T-helper 2 cell treated with Interferon-gamma antibody and Interleukin-4, amounts not matched to agents 100 ng/mL and 5 ng/mL, for 36 hours (primary cell): ENCODE measurements at regions not wholly inside any gene's neighbourhood (a gene's known extent, or its start where the extent isn't known, plus 50 kb on each side); places are given as distances from the start of the nearest gene placed in this dataset.
"Not testable (repeated sequence)": the region's sequence is repeated elsewhere in the genome, so short reads cannot be mapped to it uniquely, and the experiment has no call there.

Experiments used
- intact Hi-C: fragments of 100-400 bp; cut with micrococcal nuclease; formaldehyde crosslinking; loops from one replicate; pipeline ENCODE4 v1.15.1; 2023

DNA sequence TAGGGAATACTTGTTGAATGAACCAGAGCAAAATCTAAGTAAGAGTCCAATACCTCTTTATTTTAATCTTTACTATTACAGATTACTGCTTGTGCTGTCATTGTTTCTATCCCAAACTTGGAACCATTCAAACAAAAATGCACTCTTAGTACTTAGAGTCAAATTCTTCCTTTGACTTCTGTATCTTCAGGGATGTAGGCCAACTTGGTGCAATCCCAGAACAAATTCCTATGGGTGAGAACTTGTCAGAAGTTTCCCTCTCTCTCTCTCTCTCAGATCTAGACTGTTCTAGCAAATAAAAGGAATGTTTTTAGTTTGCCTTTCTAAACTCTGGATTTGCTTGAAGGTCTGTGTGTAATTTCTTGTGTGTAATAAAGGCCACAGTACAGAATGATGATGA, 329.0 kb upstream of the TMTC4 start:
- intact Hi-C loops = no loop called here

DNA sequence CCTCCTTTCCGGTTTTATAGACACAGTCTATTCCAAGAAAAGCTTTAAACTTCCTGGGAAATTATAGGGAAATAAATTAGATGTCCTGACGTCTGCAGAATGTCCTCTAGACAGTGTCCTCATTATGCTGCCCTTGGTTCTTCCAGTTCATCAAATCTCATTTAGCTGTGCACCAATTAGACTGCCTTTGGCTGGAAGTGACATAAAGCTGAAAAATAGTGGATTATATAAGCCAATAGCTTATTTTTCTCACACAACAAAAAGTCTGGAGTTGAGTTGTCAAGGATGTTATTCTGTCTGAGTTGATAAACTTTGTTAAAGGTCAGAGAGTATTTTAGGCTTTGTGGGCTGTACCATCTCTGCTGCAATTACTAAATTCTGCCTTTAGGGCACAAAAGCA, 314.8 kb upstream of the TMTC4 start:
- intact Hi-C loops = no loop called here

DNA sequence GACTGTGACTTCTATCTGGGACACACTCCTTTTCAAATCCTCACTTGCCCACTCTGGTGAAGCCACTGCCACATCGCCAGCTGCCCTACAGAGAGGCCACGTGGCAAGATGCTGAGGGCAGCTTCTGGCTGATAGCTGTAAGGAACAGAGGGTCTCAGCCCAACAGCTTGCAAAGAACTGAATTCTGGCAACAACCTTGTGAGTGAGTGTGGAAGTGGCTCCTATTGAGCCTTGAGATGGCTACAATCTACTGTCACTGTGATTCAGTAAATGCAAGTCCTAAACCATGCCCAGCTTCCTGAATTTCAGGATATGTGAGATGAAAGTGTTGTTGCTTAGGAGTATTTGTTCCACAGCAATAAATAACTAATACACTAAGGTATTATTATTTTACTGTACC, 314.3 kb upstream of the TMTC4 start:
- intact Hi-C loops = no loop called here

DNA sequence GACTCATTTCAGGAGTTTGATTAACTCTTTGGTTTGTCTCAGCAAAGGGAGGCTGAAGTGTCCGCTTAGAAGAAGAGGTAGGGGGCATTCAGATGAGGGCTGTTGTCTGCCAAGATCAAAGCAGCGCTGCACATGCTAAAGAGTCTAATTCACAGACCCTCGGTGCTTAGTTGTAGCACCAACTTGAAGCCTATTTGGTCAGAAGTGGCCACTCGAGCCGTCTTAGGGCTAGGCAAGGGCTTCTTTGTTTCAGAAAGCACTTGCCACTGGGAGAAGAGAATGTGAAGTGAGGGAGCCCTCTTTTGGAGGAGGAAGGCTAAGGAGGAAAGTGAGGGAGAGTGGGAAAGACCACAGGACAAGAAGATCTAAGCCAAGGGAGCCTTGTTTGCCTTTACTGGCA, 313.4 kb upstream of the TMTC4 start:
- intact Hi-C loops = no loop called here

DNA sequence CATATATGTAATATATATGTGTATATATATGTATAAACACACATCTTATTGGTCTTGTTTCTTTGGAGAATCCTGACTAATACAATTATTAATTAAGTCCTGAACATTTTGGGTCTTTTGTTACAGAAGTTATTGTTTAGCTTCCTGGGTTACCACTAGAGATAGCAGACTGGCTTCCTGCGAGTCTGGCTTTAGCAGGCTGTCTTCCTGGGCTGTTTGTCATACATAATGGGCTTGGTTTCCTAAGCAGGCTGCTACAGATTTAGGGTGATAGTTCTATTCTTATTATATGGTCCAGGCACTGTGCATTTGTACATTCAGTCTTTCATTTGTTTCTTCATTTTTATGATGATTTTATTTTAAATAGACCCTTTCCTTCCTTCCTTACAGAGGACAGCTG, 312.0 kb upstream of the TMTC4 start:
- intact Hi-C loops = no loop called here

DNA sequence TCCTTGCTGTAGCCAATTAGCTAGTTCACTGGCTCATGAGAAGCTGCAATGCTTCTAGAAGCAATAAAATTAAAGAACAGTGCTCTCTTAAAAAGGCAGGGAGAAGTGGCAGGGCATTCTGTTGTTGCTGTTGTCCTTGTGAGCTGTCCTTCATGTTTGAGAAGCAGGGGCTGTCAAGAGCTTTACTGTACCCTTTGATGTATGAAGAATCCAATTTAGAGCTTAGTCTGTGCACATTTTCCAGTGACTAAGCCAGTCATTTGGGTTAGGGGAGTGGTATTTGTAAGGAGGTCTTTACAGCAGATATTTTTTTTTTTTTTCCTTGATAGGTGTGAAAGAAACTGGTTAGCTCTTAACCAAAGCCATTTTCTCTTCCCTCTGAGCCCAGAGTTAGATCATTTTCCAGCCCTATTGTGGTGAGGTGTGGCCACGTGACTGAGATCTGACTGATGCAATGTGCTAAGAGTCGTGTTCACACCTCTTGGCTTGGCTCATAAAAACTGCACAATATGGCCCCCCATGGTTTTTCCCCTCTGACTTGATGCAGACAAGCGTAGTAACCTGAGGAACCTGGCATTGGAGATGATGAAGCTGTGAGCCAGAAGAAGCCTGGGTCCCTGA, 309.6 kb upstream of the TMTC4 start:
- intact Hi-C loops = no loop called here

DNA sequence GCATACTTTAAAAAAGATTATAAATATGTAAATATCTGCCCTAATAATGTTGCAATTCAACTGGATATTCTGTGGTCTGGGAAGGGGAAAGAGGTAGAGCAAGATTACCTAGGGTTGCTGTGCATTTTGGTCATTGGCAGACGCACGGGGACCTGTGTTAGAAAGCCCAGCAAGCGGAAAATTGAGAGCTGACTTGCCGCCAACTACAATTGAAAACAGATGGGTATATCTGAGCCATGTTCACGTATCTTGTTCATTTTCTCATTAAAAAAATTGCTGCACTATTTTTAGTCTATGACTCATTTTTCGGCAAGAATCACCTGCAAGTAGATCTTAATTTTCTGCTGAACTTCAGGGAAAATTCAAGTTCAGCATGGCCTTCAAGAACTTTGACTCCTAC, 308.5 kb upstream of the TMTC4 start:
- intact Hi-C loops = no loop called here

DNA sequence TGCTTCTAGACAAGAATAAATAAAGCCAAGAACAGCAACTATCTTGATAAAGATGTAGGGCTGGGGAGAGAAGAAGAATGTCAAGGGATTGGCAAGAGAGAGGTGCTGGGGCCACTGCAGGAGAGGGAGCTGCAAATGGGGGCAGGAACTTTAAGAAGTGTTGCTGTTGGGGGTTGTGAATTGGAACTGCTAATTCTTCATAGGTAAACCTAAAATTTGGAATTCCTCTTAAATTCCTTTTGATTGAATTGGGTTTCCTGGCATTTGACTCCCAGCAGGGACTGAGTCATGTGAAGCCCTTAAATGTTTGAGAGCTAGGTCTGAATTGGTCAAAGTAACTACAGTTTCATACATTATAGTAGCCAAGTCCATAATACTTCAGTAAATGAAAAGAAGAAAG, 305.6 kb upstream of the TMTC4 start:
- intact Hi-C loops = no loop called here

DNA sequence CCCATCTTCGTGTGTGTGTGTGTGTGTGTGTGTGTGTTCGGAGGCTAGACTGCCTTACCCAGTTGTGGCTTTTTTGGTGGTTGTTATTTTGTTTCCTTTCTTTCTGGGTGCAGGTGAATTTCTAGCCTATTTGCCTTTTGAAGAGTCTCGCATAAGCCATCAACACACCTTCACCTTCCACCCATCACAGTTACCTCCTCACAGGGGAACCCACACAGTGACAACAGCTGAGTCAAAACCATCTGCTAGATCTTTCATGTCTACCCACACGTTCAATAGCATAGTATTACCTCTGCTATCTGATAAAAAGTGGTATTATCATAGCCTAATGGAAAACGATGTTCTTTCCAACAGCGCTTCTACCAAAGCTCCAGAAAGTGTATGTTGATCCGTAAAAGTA, 303.2 kb upstream of the TMTC4 start:
- intact Hi-C loops = no loop called here

DNA sequence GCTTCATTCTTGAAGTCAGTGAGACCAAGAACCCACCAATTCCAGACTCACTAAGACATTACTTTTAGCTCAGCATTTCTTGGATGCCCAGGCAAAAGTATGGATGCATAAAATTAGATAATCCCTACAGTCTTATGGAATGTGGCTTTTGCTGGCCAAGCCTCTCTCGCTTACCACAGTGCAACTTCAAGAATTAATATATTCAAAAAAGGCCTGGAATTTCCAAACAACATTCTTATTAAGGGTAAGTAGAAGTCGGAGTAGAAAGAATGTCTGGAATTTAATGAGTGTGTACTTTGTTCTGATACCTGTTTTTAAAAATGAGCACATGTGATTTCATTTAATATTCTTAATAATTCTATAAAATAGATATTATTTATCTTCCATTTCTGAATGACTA, 302.4 kb upstream of the TMTC4 start:
- intact Hi-C loops = no loop called here

DNA sequence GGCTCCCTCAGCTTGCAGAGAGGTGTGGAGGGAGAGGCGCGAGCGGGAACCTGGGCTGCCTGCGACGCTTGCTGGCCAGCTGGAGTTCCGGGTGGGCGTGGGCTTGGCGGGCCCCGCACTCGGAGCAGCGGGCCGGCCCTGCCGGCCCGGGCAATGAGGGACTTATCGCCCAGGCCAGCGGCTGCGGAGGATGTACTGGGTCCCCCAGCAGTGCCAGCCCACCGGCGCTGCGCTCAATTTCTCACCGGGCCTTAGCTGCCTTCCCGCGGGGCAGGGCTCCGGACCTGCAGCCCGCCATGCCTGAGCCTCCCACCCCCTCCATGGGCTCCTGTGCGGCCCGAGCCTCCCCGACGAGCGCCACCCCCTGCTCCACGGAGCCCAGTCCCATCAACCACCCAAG, 301.1 kb upstream of the TMTC4 start:
- intact Hi-C loops = not testable (repeated sequence)

DNA sequence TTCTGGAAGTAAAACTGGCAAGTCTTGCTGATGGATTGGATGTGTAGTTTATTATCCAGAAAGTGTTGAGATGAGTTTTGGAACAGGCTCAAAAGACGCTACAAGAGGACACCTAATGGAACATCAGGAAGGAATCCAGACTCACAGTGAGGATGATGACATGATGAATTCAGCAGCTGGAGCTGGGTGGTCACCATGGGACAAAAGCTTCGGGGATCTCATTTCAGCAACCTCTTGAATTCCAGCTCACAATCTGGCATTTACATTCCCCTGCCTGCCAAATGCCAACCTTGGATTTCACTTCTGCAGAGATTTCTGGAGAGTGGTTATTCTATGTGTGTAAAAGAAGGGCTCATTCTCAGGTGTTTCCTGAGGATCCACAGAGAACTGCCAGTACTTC, 288.0 kb upstream of the TMTC4 start:
- intact Hi-C loops = no loop called here

DNA sequence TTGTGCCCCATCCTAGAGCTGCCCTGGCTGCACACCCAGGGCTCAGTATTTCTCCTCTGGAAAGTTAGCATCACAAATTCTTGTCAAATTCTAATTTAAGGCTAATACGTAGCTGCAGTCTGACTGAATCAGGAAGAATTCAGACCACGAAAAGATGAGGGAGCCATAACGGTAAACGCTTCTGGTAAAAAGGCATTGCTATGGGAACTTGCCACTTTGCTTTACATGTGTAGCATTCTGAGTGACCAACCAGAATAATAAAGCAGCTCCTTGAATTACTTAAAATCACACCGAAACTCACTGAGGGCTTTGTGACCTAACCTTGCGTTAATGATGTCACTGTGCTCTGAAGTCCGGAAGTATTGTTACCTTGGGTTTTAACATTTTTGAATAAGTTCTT, 286.6 kb upstream of the TMTC4 start:
- intact Hi-C loops = no loop called here

DNA sequence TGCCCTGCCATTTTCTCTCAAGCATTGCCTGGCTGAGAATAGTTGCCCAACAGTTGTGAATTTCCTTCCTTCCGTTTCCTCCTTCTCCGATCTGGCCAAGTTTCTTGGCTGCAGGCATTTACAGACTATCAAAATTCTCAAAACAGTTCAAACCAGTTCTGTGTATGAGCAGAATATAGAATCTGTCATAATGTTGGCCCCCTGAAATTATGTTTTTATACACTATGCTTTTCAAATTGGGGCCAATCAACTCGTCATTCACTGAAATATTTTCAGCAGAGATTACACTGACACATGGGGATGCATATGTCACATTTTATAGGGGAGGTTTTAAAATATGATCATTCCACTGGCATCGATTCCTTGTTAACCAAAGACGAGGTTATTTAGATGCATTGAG, 284.2 kb upstream of the TMTC4 start:
- intact Hi-C loops = no loop called here

DNA sequence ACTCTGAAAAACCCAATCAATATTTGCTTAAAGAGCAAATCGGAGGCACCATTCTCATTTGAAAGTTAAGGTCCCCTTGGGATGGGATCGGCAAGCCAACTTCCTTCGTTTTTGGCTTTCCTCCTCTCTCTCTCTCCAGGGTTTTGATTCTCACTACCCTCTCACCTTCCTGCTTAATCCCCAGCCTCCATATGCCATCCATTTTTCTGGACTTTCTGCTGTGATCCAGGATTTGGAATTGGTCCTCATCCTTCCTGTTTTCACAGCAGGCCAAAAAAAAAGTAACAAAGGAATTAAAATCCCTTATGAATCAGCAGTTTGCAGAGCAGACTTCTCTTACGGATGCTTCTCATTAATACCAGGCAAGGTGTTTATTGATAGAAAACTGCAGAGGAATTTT, 283.1 kb upstream of the TMTC4 start:
- intact Hi-C loops = no loop called here

DNA sequence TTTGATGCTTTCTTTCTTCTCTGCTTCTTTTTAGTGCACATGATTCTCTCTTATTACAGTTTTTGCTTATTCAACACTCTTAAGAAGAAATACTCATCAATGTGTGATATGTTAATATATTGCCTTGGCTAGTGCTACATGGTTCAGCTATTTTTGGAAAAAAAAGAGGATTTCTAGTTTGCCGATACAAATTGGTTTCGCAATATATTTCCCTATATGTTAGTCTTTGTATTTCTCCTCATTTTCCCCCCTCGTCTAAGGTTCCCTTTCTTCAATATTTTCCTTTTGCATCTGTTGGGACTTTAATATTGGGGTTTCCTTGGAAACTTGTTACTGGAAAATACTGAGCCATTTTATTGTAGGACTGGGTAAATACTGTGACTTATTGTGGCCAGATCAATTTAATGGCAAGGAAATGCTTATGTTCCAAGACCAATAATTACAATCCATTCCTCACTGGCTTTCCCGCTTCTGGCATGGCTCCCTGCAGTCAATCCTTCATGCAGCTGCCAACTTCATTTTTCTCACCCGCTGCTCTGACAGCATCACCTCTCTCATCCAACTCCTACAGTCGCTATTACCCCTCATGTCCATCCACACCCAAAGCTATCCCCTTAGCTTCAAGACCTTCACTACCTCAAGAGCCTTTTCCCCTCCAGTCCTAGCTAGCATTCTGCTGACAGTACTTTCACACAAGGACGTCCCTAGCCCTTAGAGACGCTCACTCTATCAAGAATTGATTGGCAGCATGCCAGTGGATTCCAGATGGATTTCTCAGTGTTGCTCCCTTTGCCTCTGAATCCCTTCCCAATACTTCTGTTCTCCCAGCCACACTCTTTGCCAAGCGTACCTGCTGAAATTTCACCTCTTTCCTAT, 280.1 kb upstream of the TMTC4 start:
- intact Hi-C loops = no loop called here

DNA sequence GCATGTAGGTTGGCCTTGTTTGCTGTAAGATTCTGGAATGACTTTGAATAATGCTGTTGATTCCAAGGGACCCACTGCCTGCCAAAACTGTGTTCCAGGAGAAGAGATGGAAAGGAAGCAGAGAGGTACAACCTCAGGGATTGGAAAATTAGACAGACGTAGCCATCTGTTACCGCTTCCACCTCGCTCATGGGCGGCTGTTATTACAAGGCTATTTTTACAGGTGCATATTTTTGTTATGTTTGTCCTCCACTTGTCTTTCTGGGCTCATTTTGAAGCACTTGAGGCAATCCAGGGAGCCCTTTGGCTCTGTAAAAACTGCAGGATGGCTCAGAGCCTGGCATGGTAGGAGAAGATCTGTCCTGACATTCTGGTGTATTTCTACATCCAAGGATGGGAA, 276.4 kb upstream of the TMTC4 start:
- intact Hi-C loops = no loop called here

DNA sequence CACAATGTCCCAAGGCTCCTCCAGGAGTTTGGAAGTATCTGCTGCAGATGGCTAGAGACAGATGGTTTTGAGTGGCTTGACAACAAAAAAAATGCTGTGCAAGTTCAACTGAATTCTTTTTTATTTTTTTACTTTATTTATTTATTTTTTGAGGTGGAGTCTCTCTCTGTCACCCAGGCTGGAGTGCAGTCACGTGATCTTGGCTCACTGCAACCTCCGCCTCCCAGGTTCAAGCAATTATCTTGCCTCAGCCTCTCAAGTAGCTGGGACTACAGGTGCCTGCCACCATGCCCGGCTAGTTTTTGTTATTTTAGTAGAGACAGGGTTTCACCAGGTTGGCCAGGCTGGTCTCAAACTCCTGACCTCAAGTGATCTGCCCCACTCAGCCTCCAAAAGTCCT, 274.3 kb upstream of the TMTC4 start:
- intact Hi-C loops = not testable (repeated sequence)

DNA sequence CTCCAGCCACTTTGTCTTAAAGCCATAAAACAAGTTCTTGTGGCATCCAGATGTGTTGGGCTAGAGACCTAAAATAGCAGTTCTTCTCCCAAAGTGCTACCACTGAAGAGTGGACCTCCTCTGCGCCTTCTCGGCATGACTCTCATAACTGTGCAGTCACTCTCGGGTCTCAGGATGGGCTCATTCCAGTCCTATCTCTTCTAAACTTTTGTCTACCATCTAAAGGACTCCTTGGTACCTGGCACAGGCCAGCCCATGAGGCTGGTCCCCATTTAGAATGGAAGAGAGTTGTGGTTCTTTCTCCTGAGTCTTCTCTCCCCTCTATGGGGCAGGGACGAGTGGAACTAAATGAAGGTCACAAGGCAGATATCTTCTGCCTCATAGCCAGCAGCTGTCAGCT, 272.0 kb upstream of the TMTC4 start:
- intact Hi-C loops = no loop called here

DNA sequence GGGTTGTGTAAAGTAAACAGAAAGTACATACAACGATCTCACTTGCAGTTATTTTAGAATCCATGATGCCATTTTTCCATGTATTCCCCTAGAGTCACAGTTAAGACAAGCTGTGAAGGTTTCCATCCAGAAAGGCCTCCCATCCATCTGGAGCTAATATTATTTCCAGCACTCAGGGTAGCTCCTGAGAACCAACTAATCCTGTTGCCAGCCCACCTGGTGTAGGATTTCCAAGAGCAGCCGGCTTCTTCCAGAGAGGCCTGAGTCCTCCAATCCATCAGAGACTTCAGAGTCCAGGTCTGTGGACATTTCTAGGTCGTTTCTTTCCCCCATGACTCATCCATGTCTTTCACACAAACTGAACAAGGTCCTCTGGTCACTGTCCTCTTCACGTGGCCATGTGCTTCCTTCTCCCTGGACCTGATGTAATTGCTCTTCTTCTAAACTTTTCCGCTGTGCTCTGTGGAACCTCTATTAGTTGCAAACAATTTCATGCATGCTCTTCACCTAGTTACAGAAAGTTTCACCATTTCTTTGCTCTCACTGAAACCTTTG, 270.3 kb upstream of the TMTC4 start:
- intact Hi-C loops = no loop called here

DNA sequence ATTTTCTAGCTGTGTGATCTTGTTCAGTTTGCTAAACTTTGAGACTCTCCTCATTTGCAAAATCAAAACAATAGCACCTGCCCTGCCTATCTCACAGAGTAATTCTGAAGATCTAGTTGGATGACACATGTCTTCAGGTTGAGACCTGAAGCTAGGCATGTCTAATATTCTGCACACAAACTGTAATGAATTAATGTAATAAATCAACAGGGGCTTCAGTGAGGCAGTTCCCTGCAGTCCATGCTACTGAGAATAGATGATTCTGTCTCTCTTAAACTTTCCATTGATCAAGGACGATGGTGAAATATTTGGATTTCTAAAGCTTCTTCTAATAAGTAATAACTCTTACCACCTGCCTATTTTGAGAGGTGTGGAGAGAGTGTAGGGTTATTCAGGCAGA, 268.1 kb upstream of the TMTC4 start:
- intact Hi-C loops = no loop called here

DNA sequence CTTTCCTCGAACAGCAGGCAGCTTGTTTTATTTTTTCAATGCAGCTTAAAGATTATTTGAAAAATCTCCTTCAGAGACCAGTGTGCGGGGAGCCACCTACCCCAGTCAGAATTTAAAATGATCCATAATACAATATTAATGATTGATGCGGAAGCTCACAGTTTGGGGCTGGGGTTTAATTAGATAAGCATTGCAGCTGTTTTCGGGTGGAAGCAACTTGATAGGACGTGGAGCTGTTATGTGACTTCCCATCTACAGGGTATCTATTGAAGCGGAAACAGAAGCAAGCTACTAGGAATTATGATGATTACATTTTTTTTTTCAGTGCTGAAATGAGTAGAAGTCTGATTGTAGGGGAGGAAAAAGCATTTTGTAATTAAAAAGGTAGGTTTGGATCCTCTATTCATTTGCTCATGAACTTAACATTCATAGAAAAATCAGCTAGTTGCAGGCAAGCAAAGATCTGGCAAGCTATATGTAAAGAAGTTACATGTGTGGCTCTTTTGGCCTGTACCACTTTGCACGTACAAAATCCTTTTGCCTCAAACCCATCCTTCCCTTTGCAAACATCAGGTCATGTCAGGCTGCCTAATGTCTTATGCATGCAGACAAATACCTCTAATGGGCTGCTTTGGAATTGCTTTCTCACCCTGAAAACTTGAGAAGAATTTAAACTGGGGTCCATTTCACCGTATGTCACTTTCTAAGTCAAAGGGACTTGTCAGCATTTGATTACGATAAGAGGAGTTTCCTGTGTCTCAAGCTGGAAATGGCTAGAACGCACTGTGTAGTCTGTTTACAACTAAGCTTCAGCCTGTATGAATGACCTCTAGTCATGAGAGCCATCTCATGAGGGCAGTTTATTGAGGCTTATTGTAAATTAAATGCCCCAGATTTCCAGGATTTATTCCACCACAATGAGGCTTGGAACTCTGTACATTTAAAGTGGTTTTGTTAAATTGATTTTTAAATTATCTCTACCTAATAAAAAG, 267.1 kb upstream of the TMTC4 start:
- intact Hi-C loops = no loop called here
